ENCODE measurements at regions not wholly inside any gene's neighbourhood (a gene's known extent, or its start where the extent isn't known, plus 50 kb on each side); places are given as distances from the start of the nearest gene placed in this dataset.

DNA sequence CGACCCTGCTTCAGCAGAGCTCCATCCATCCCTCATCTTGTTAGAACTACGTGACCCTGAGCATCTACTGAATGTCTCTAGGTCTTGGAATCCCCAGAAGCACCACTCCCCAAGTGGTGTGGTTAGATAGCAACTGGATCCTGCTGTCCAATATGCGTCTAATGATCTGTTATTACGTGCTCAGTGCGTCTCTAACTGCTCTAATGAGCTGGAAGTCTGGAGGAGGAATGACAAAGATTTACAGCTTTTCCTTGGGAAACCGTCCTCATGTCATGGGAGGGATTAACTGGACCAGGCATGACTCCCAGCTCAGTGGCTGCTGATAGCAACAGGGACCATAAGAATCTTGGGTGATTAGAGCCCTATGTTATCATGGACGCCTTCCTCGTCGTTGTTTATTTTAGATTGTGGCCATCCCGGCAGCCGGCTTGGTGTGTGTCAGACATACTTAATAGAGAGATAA, 150.9 kb downstream of the HS3ST3B1 start:
- no peak overlapping the region for H2AFZ ChIP-seq (ENCODE audit: low read length)
- DNase-seq (ENCODE audit: insufficient read length, low spot score, missing footprints): no peak
- H4K20me1 ChIP-seq (ENCODE audit: insufficient read depth, low read length): no peaks in the 10 kb centered on the region
- no peaks in the 10 kb centered on the region for H3K4me1 ChIP-seq (ENCODE audit: insufficient read depth, low read length)
- H3K9me3 ChIP-seq (ENCODE audit: low read depth, low read length): no peaks in the 10 kb centered on the region
- no peak for TF ChIP-seq CTCF (IDR thresholded peaks at IDR 0.05; ENCODE audit: extremely low read depth, low read depth, low read length)
- peaks cover 4% of the 10 kb centered on the region for H3K27me3 ChIP-seq (ENCODE audit: insufficient read depth, low read length)
- no peaks in the 10 kb centered on the region for H3K79me2 ChIP-seq (ENCODE audit: insufficient read depth, low read length)
- no peak overlapping the region for H3K4me3 ChIP-seq (ENCODE audit: insufficient read depth, low read length)
- H3K27ac ChIP-seq (ENCODE audit: low read depth, low read length): no peak overlapping the region
- H3K36me3 ChIP-seq (ENCODE audit: insufficient read depth, low read length): no peaks in the 10 kb centered on the region
- no peak overlapping the region for H3K4me2 ChIP-seq (ENCODE audit: insufficient read depth, low read length)

DNA sequence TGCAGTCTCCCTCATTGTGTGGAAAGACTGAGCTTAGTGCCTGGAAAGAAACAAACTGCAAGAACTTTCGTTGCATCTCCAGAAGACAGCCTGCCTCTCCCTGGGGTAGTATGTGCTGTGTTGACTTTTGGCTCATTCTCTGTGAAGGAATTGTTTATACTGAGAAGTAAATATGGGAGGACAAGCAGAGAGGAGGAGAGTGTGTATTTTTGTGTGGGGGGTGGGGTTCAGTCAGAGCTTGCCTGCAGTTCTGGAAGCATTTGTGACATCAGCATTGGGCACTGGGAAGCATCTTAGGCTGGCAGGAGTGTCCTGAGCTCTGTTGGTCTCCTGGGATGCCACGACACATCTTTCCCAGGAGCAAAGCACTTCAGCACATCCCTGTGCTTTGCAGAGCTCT, 147.9 kb downstream of the HS3ST3B1 start:
- H3K9me3 ChIP-seq (ENCODE audit: low read depth, low read length): no peaks in the 10 kb centered on the region
- no peak overlapping the region for H3K27ac ChIP-seq (ENCODE audit: low read depth, low read length)
- no peaks in the 10 kb centered on the region for H4K20me1 ChIP-seq (ENCODE audit: insufficient read depth, low read length)
- no peak for TF ChIP-seq CTCF (IDR thresholded peaks at IDR 0.05; ENCODE audit: extremely low read depth, low read depth, low read length)
- H3K36me3 ChIP-seq (ENCODE audit: insufficient read depth, low read length): no peaks in the 10 kb centered on the region
- no peaks in the 10 kb centered on the region for H3K4me1 ChIP-seq (ENCODE audit: insufficient read depth, low read length)
- peaks cover 4% of the 10 kb centered on the region for H3K27me3 ChIP-seq (ENCODE audit: insufficient read depth, low read length)
- H3K79me2 ChIP-seq (ENCODE audit: insufficient read depth, low read length): no peaks in the 10 kb centered on the region
- no peak overlapping the region for H2AFZ ChIP-seq (ENCODE audit: low read length)
- no peak overlapping the region for H3K4me2 ChIP-seq (ENCODE audit: insufficient read depth, low read length)
- H3K4me3 ChIP-seq (ENCODE audit: insufficient read depth, low read length): no peak overlapping the region
- no peak for DNase-seq (ENCODE audit: insufficient read length, low spot score, missing footprints)

GRCh38 chr17:14446825-14447224, 145.9 kb downstream of the HS3ST3B1 start:
- H3K4me3 ChIP-seq (ENCODE audit: insufficient read depth, low read length): no peak overlapping the region
- H3K27ac ChIP-seq (ENCODE audit: low read depth, low read length): no peak overlapping the region
- no peaks in the 10 kb centered on the region for H3K79me2 ChIP-seq (ENCODE audit: insufficient read depth, low read length)
- no peaks in the 10 kb centered on the region for H3K9me3 ChIP-seq (ENCODE audit: low read depth, low read length)
- no peaks in the 10 kb centered on the region for H3K36me3 ChIP-seq (ENCODE audit: insufficient read depth, low read length)
- no peaks in the 10 kb centered on the region for H3K27me3 ChIP-seq (ENCODE audit: insufficient read depth, low read length)
- DNase-seq (ENCODE audit: insufficient read length, low spot score, missing footprints): no peak
- no peak overlapping the region for H3K4me2 ChIP-seq (ENCODE audit: insufficient read depth, low read length)
- no peaks in the 10 kb centered on the region for H3K4me1 ChIP-seq (ENCODE audit: insufficient read depth, low read length)
- TF ChIP-seq CTCF (IDR thresholded peaks at IDR 0.05; ENCODE audit: extremely low read depth, low read depth, low read length): no peak
- no peak overlapping the region for H2AFZ ChIP-seq (ENCODE audit: low read length)
- H4K20me1 ChIP-seq (ENCODE audit: insufficient read depth, low read length): no peaks in the 10 kb centered on the region

DNA sequence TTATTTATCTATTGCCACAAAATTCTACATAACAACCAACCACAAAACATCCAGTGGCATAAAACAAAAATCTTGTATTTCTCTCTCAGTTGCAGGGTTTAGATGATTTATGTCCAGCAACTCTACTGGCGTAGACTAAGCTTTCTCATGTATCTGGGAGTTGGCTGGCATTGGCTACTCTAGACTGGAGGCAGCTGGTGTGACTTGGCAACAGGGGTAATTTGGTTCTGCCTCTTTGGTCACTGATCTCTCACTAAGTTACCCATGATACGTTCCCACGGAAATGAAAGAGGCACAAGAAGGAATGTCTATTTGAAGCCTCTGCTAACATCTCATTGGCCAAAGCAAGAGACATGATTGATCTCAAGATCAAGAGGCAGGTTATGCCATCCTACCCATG, 144.0 kb downstream of the HS3ST3B1 start:
- H2AFZ ChIP-seq (ENCODE audit: low read length): no peak overlapping the region
- no peaks in the 10 kb centered on the region for H3K79me2 ChIP-seq (ENCODE audit: insufficient read depth, low read length)
- H3K4me3 ChIP-seq (ENCODE audit: insufficient read depth, low read length): no peak overlapping the region
- no peak overlapping the region for H3K27ac ChIP-seq (ENCODE audit: low read depth, low read length)
- H3K9me3 ChIP-seq (ENCODE audit: low read depth, low read length): no peaks in the 10 kb centered on the region
- H3K4me1 ChIP-seq (ENCODE audit: insufficient read depth, low read length): no peaks in the 10 kb centered on the region
- H4K20me1 ChIP-seq (ENCODE audit: insufficient read depth, low read length): no peaks in the 10 kb centered on the region
- H3K4me2 ChIP-seq (ENCODE audit: insufficient read depth, low read length): no peak overlapping the region
- no peaks in the 10 kb centered on the region for H3K36me3 ChIP-seq (ENCODE audit: insufficient read depth, low read length)
- H3K27me3 ChIP-seq (ENCODE audit: insufficient read depth, low read length): no peaks in the 10 kb centered on the region
- no peak for DNase-seq (ENCODE audit: insufficient read length, low spot score, missing footprints)
- no peak for TF ChIP-seq CTCF (IDR thresholded peaks at IDR 0.05; ENCODE audit: extremely low read depth, low read depth, low read length)
